H1 (cell line): ENCODE measurements at regions not wholly inside any gene's neighbourhood (a gene's known extent, or its start where the extent isn't known, plus 50 kb on each side); places are given as distances from the start of the nearest gene placed in this dataset.

Source experiments
- CTCF ChIA-PET: fragments of 300-600 bp; sonication (Branson Sonifier 250); formaldehyde crosslinking; loops from one replicate; lab custom pipeline; 2021; ENCODE audit not compliant: partially characterized antibody; lab: Charles Lee
- POLR2A ChIA-PET: fragments of 300-600 bp; sonication (Branson Sonifier 250); formaldehyde crosslinking; loops from one replicate; lab custom pipeline; 2021; ENCODE audit warnings: inconsistent platforms; ENCODE audit not compliant: partially characterized antibody; lab: Charles Lee
- DNase-seq, 2 experiments: peaks; one replicate each; pipeline versions ENCODE4 v3.0.0 to v3.0.0-alpha.2; 2010 to 2022; ENCODE audit warnings: low spot score in 2 of 2, low read depth in 1 of 2, mixed read lengths in 1 of 2
- FAIRE-seq: peaks from 2 replicates; lab custom pipeline; 2011; peaks lifted over from hg19 to GRCh38; lab: Jason Lieb, UNC
- H2AFZ ChIP-seq: 2 replicates; pipeline ENCODE4 v1.8.1; 2012; ENCODE audit warnings: low read length, inconsistent platforms
- H2AK5ac ChIP-seq: 2 replicates; pipeline ENCODE4 v1.6.1; 2013; ENCODE audit warnings: low read depth, low read length
- H2BK120ac ChIP-seq: replicated peaks from 2 replicates; pipeline ENCODE3; 2013; ENCODE audit warnings: low read depth, low read length, inconsistent platforms
- H2BK12ac ChIP-seq: 2 replicates; pipeline ENCODE4 v1.6.1; 2013; ENCODE audit warnings: low read depth, low read length
- H2BK15ac ChIP-seq: 2 replicates; pipeline ENCODE4 v1.6.1; 2013; ENCODE audit warnings: low read length
- H2BK20ac ChIP-seq: 2 replicates; pipeline ENCODE4 v1.6.1; 2013; ENCODE audit warnings: low read length
- H2BK5ac ChIP-seq: 2 replicates; pipeline ENCODE4 v1.6.1; 2013; ENCODE audit warnings: low read depth, low read length
- H3K14ac ChIP-seq: 2 replicates; pipeline ENCODE4 v1.6.1; 2013; ENCODE audit warnings: inconsistent platforms; ENCODE audit not compliant: insufficient read length
- H3K18ac ChIP-seq: 2 replicates; pipeline ENCODE4 v1.6.1; 2013; ENCODE audit warnings: low read length; ENCODE audit errors: extremely low read depth
- H3K23ac ChIP-seq: 2 replicates; pipeline ENCODE4 v1.6.1; 2013; ENCODE audit warnings: inconsistent platforms; ENCODE audit not compliant: insufficient read length
- H3K23me2 ChIP-seq: 2 replicates; pipeline ENCODE4 v1.6.1; 2013; ENCODE audit warnings: low read depth, low read length
- H3K27ac ChIP-seq: 2 replicates; pipeline ENCODE4 v1.6.1; 2011; ENCODE audit warnings: low read depth, low read length, inconsistent platforms
- H3K27me3 ChIP-seq, 4 experiments: replicated peaks in 1 of 4; 1 replicate in 1 of 4; 2 replicates in 3 of 4; pipeline versions ENCODE4 v1.6.1 to v1.8.1; 2011 to 2013; ENCODE audit warnings: low read length in 3 of 4, mild to moderate bottlenecking in 3 of 4, inconsistent platforms in 2 of 4, mixed read lengths in 2 of 4, moderate library complexity in 1 of 4; ENCODE audit not compliant: control insufficient read depth in 3 of 4, insufficient read depth in 3 of 4; ENCODE audit errors: extremely low read depth in 1 of 4
- H3K36me3 ChIP-seq, 4 experiments: 2 replicates each; pipeline versions ENCODE4 v1.6.1 to v1.8.1; 2011 to 2013; ENCODE audit warnings: mild to moderate bottlenecking in 4 of 4, low read length in 3 of 4, moderate library complexity in 2 of 4, control low read depth in 1 of 4, inconsistent platforms in 1 of 4; ENCODE audit not compliant: insufficient read depth in 4 of 4, control insufficient read depth in 2 of 4
- H3K4ac ChIP-seq: replicated peaks from 2 replicates; pipeline ENCODE3; 2013; ENCODE audit warnings: low read length, low read depth, mixed read lengths, inconsistent platforms; ENCODE audit not compliant: insufficient read length
- H3K4me1 ChIP-seq, 4 experiments: replicated peaks in 1 of 4; 1 replicate in 1 of 4; 2 replicates in 3 of 4; pipeline versions ENCODE4 v1.6.1 to v1.8.1; 2011 to 2013; ENCODE audit warnings: low read length in 3 of 4, inconsistent platforms in 2 of 4, mixed read lengths in 1 of 4; ENCODE audit not compliant: insufficient read depth in 4 of 4, control insufficient read depth in 3 of 4
- H3K4me2 ChIP-seq, 2 experiments: 2 replicates each; pipeline versions ENCODE4 v1.6.1 to v1.8.1; 2011 to 2013; ENCODE audit warnings: low read depth in 2 of 2, low read length in 2 of 2, control low read depth in 1 of 2, inconsistent platforms in 1 of 2, mild to moderate bottlenecking in 1 of 2; ENCODE audit not compliant: insufficient read depth in 1 of 2
- H3K4me3 ChIP-seq, 4 experiments: fragments of 200-600, 300-600 bp in 1 of 4; sonication (generic), shearing (Covaris generic), sonication (Bioruptor Twin) in 1 of 4; 2 replicates each; pipeline versions ENCODE4 v1.5.1 to v1.8.1; 2011 to 2016; ENCODE audit warnings: low read length in 4 of 4, low read depth in 3 of 4, control low read depth in 2 of 4, inconsistent platforms in 2 of 4, mild to moderate bottlenecking in 2 of 4, mixed read lengths in 1 of 4, moderate library complexity in 1 of 4; ENCODE audit not compliant: insufficient read depth in 2 of 4; ENCODE audit errors: extremely low read depth in 1 of 4
- H3K56ac ChIP-seq: replicated peaks from 2 replicates; pipeline ENCODE3; 2013; ENCODE audit warnings: low read depth, mild to moderate bottlenecking, mixed read lengths, low read length, inconsistent platforms; ENCODE audit not compliant: insufficient read length
- H3K79me1 ChIP-seq: 2 replicates; pipeline ENCODE4 v1.6.1; 2013; ENCODE audit warnings: low read depth, low read length, control low read depth
- H3K79me2 ChIP-seq, 2 experiments: 2 replicates each; pipeline versions ENCODE4 v1.6.1 to v1.8.1; 2012 to 2013; ENCODE audit warnings: low read length in 2 of 2, mild to moderate bottlenecking in 2 of 2, inconsistent platforms in 1 of 2; ENCODE audit not compliant: insufficient read depth in 2 of 2, control insufficient read depth in 1 of 2
- H3K9ac ChIP-seq, 4 experiments: replicated peaks in 1 of 4; 1 replicate in 1 of 4; 2 replicates in 3 of 4; pipeline versions ENCODE4 v1.6.1 to v1.8.1; 2011 to 2013; ENCODE audit warnings: low read depth in 3 of 4, low read length in 3 of 4, control low read depth in 2 of 4, mild to moderate bottlenecking in 2 of 4, moderate library complexity in 2 of 4, inconsistent platforms in 1 of 4; ENCODE audit errors: extremely low read depth in 1 of 4
- H3K9me3 ChIP-seq, 2 experiments: 2 replicates each; pipeline versions ENCODE4 v1.6.1 to v1.8.1; 2012 to 2013; ENCODE audit warnings: mild to moderate bottlenecking in 2 of 2, moderate library complexity in 2 of 2, control low read depth in 1 of 2, inconsistent platforms in 1 of 2, low read depth in 1 of 2, low read length in 1 of 2, mixed read lengths in 1 of 2; ENCODE audit not compliant: insufficient read depth in 2 of 2
- H4K20me1 ChIP-seq, 2 experiments: replicated peaks in 1 of 2; 2 replicates each; pipeline versions ENCODE3 to v1.8.1; 2011 to 2013; ENCODE audit warnings: inconsistent platforms in 2 of 2, low read length in 2 of 2, mild to moderate bottlenecking in 1 of 2; ENCODE audit not compliant: insufficient read depth in 2 of 2, control insufficient read depth in 1 of 2
- H4K5ac ChIP-seq: 2 replicates; pipeline ENCODE4 v1.6.1; 2013; ENCODE audit warnings: low read length, low read depth, mixed read lengths, inconsistent platforms; ENCODE audit not compliant: insufficient read length
- H4K8ac ChIP-seq: 2 replicates; pipeline ENCODE4 v1.8.0; 2013; ENCODE audit warnings: mild to moderate bottlenecking, moderate library complexity, low read length, inconsistent platforms; ENCODE audit not compliant: insufficient read depth; ENCODE audit errors: extremely low read depth
- H4K91ac ChIP-seq: replicated peaks from 2 replicates; pipeline ENCODE3; 2013; ENCODE audit warnings: low read length, mixed read lengths, inconsistent platforms; ENCODE audit not compliant: insufficient read length
- ASH2L ChIP-seq: fragments of 200-600, 300-600 bp; sonication (generic); IDR thresholded peaks from one replicate; pipeline ENCODE4 v1.7.1; 2017; ENCODE audit warnings: low read length
- WGBS, 2 experiments: shearing (Covaris generic) in 1 of 2; methylation state at CpG; one replicate each; pipeline versions ENCODE4 v1.1.6 to v1.1.7; 2013 to 2015; ENCODE audit warnings: low lambda C conversion rate in 2 of 2, mixed read lengths in 2 of 2, inconsistent platforms in 1 of 2, low coverage in 1 of 2, missing lambda C conversion rate in 1 of 2; ENCODE audit not compliant: insufficient replicate concordance in 2 of 2, insufficient coverage in 1 of 2, insufficient read length in 1 of 2; ENCODE audit errors: extremely low coverage in 1 of 2, missing lambda C conversion rate in 1 of 2; 5-methylcytosine and 5-hydroxymethylcytosine counted together

GRCh38 chr2:70396612-70397011 lies 94.7 kb upstream of the FAM136A start:
- Histone ChIP-seq H4K20me1 (peaks cover 0 to 1% of the 10 kb centered on the region in 2 experiments), H3K56ac (no peak overlapping the region), H3K27me3 (peaks cover 0 to 8% (median 2%) of the 10 kb centered on the region in 4 experiments; a peak in 3 of 7 replicates), H2BK20ac (no peak overlapping the region), H3K79me2 (peaks cover 0 to 2% of the 10 kb centered on the region in 2 experiments; a peak in 1 of 4 replicates), H3K14ac (no peak overlapping the region), H3K23me2 (no peaks in the 10 kb centered on the region), H3K4ac (no peak overlapping the region), H4K5ac (no peak overlapping the region), H3K4me2 (no peak overlapping the region), H2AFZ (no peak overlapping the region), H2BK15ac (no peak overlapping the region), H2AK5ac (no peak overlapping the region), H3K23ac (no peak overlapping the region), H3K27ac (no peak overlapping the region), H2BK5ac (no peak overlapping the region), H3K4me3 (no peak overlapping the region), H3K18ac (no peak overlapping the region), H3K9ac (no peak overlapping the region; a peak in 1 of 7 replicates), H4K8ac (no peak overlapping the region), H2BK12ac (no peak overlapping the region), H2BK120ac (no peak overlapping the region), H3K4me1 (no peaks in the 10 kb centered on the region), H3K9me3 (no peaks in the 10 kb centered on the region), H4K91ac (no peak overlapping the region), H3K79me1 (no peaks in the 10 kb centered on the region), H3K36me3 (no peaks in the 10 kb centered on the region)
- CTCF ChIA-PET = interaction anchor here (0.8 kb wide), 1 partner anchor 464 kb away, joined by 3 read pairs; no protein-coding TSS in a partner anchor
- whole genome bisulfite sequencing, 2 experiments = 90% methylated on average over 5 of the region's 5 CpGs; no CpG with 5 or more reads in 1 of the 2 experiments
- POLR2A ChIA-PET = no interaction called here
- DNase-seq (no peak), FAIRE-seq (no peak)
- TF ChIP-seq ASH2L = no peak
